ENCODE measurements at regions not wholly inside any gene's neighbourhood (a gene's known extent, or its start where the extent isn't known, plus 50 kb on each side); places are given as distances from the start of the nearest gene placed in this dataset.

GRCh38 chr19:46963093-46963734 lies 56.4 kb upstream of the NPAS1 start:
- H3K4me2 ChIP-seq (ENCODE audit: insufficient read depth, low read length) = peak overlapping the region; percentile 1
- dilution Hi-C loops (cut with MboI; ENCODE audit: extremely low pct_ligation_motif_present, low sequenced_read_pairs) = no loop called here

More at GRCh38 chr19:46963093-46963734, 56.4 kb upstream of the NPAS1 start:
- Histone ChIP-seq H4K20me1 (replicated peaks; ENCODE audit: control insufficient read depth, extremely low read depth, insufficient read depth, low read length) (no peaks in the 10 kb centered on the region), H3K4me1 (ENCODE audit: control insufficient read depth, extremely low read depth, insufficient read depth, low read length) (peaks cover 14% of the 10 kb centered on the region), H3K27me3 (ENCODE audit: control insufficient read depth in 2 of 2, insufficient read depth in 2 of 2, low read length in 2 of 2) (no peaks in the 10 kb centered on the region), H2AFZ (ENCODE audit: low read depth, low read length) (no peak overlapping the region), H3K9me1 (replicated peaks; ENCODE audit: control insufficient read depth, extremely low read depth, insufficient read depth, low read length) (no peaks in the 10 kb centered on the region), H3K27ac (ENCODE audit: insufficient read depth, low read depth, low read length) (peak overlapping the region; percentile 23), H3K9me3 (replicated peaks; ENCODE audit: control insufficient read depth, insufficient read depth, low read length) (no peaks in the 10 kb centered on the region), H3K4me3 (replicated peaks in 1 of 3; ENCODE audit: insufficient read depth in 1 of 3, low read depth in 1 of 3, low read length in 3 of 3) (no peak overlapping the region), H3K36me3 (ENCODE audit: control insufficient read depth in 2 of 2, extremely low read depth in 1 of 2, insufficient read depth in 2 of 2, low read length in 2 of 2) (no peaks in the 10 kb centered on the region), H3K79me2 (ENCODE audit: control insufficient read depth, insufficient read depth, low read length) (peaks cover 3% of the 10 kb centered on the region), H3K9ac (replicated peaks; ENCODE audit: extremely low read depth, insufficient read depth, low read length) (no peak overlapping the region)
- ChIA-PET CTCF (interaction anchor here (0.9 kb wide), 1 partner anchor 28 kb away, joined by 3 read pairs; no protein-coding TSS in a partner anchor), POLR2A (no interaction called here)
- peak; percentile 90 for FAIRE-seq
- no TSS peak for BruUV-seq (replicated peaks)
- intact Hi-C loops (cut with micrococcal nuclease) = no loop called here
- peak; percentile 46 for DNase-seq (ENCODE audit: low read depth, low spot score)
- TF ChIP-seq FOS (IDR thresholded peaks at IDR 0.05; ENCODE audit: borderline replicate concordance, insufficient read depth, low read length) (peak; percentile 53), POLR2A (IDR thresholded peaks at IDR 0.05; ENCODE audit: low read depth, low read length) (no peak), MYC (IDR thresholded peaks at IDR 0.05; ENCODE audit: low read depth, low read length) (no peak), MAX (IDR thresholded peaks at IDR 0.05; ENCODE audit: insufficient read depth, insufficient read length) (no peak), CTCF (IDR thresholded peaks at IDR 0.05; ENCODE audit: extremely low read depth in 1 of 2, insufficient read depth in 1 of 2, low read depth in 1 of 2, low read length in 2 of 2) (no peak), GATA2 (IDR thresholded peaks at IDR 0.05; ENCODE audit: insufficient read depth, insufficient read length, low read depth, low read length) (no peak), EZH2 (IDR thresholded peaks at IDR 0.05; ENCODE audit: borderline replicate concordance, low read depth, low read length, severe bottlenecking) (no peak), JUN (IDR thresholded peaks at IDR 0.05; ENCODE audit: borderline replicate concordance, insufficient read depth, insufficient read length, low read depth) (peak; percentile 16), POLR2AphosphoS5 (IDR thresholded peaks at IDR 0.05; ENCODE audit: insufficient read depth, low read depth, low read length) (peak; percentile 30)
